HG02884 (cell line): ENCODE measurements at regions not wholly inside any gene's neighbourhood (a gene's known extent, or its start where the extent isn't known, plus 50 kb on each side); places are given as distances from the start of the nearest gene placed in this dataset.
"Not testable (repeated sequence)": the region's sequence is repeated elsewhere in the genome, so short reads cannot be mapped to it uniquely, and the experiment has no call there.

ENCODE experiments used
- ATAC-seq: cut with Tn5 transposase; IDR thresholded peaks from one replicate; pipeline ENCODE4 v1.9.1; 2021; ENCODE audit warnings: mild to moderate bottlenecking, moderate library complexity; ENCODE audit not compliant: unreplicated experiment

DNA sequence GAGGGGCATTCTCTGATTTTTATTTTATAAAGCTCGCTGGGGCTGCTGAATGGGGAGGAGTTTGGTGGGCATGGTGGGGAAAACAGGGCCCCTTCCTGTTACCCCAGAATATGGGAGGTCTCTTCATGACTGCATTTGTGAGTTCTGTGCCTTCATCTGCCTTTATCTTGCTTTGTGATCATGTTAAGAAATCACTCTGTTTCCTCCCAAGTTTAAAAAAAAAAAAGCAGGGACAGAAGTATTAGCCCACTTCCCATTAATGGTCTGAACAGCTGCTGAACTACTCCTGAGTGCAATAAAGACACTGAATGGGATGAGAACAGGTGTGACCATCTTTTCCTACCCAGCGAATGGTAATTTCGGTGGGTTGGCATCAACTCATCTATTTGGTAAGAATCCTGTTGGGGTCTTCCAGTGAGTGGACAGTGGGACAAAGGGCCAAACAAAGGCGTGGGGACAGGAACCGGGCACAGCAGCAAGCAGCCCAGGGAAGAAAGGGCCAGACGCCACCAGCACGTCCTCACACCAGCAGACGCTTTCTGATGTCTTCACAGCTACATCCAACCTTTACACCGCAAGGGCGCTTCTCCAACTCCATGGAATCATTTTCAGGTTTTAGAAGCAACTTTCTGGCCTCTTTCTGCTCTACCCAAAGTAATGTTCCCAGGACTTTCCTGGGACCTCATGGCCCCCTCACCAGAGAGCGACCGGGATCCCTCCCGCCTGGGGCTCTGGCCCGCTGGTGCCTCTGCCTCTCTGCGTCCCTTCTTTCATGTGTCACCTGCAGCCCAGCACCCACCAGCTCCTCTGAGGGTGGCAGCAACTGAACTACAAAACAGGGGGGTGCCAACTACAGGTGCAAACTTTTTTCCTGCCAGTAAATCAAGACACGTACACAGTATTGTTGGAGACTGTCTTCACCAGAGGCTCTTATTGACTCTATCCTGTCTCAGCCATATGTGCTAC lies 160.2 kb downstream of the ADSS2 start:
- ATAC-seq, result no peak

DNA sequence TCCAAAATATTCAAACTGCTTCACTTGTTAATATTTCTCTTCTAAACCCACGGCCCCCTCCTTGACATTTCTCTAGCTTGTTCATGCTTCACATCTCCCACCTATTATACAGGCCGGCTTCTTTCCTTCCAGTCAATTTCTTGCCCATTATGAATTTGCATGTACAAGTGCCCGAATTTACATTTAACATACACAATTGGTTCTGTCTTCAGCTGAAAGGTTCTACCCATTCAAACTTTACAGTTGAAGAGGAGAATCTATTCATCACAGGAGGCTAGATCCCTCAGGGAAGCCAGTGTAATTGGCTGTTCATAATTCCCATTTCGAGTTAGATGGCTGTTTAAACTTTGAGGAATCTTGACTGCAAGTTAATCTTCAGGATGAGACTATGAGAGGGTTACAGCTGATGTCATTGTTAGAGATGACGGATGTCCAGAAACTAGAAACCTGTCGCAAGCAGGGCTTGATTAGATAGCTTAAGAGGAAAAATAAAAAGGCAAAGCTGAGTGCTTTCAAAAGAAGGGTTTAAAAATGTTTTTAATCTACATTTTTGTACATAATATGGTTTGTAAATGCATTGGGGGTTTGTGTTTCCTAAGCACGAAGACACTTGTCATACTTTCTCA lies 157.0 kb downstream of the ADSS2 start:
- no peak for ATAC-seq

DNA sequence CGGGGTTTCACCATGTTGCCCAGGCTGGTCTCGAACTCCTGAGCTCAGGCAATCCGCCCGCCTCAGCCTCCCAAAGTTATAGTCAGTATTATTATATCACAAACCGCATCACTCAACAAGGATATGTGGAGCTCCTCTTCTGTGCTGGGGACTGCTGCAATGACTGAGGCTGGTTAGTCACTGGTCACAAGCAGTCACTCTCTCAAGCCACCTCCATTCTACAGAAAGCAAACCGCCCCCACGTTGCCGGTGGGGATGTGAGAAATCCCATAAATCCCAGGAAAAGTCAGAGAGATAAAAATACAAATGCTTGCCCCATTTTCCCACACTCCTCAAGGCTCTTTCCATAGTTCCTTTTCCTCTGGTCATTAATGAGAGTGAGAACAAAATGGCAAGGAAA lies 155.7 kb downstream of the ADSS2 start:
- no peak for ATAC-seq

DNA sequence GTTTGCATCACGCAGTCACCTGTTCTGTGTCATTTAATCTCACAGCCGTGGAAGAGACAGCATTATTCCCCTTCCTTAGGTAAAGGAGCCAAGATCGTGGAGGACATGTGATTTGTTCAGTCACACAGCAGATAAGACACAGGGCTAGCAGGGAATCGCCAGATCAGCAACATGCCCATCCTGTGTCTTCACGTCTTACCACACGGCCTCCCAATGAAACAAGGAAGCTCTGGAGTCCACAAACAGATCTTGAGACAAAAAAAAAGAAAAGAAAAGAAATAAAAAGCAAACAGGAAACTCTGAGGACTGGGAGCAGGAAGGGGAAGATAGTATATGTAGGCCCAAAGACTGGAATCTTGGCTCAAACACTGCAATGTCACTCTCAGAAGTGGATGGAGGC lies 155.3 kb downstream of the ADSS2 start:
- no peak for ATAC-seq

DNA sequence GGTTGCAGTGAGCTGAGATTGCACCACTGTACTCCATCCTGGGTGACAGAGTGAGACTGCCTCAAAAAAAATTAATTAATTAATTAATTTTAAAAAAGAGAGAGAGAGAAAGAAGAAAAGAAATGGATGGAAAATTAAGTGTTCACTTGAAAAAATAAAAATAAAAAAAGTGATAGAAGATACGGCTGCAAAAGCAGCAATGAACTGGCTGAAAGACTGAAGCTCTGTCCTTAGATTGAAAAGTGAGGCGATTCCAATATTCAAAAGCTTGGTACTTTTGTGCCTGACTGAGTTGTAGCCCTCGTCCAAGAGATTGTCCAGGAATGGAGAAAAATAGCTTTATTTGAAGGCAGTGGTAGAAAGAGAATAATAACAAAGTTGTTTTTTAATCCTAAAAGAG lies 154.6 kb downstream of the ADSS2 start:
- ATAC-seq, result no peak

DNA sequence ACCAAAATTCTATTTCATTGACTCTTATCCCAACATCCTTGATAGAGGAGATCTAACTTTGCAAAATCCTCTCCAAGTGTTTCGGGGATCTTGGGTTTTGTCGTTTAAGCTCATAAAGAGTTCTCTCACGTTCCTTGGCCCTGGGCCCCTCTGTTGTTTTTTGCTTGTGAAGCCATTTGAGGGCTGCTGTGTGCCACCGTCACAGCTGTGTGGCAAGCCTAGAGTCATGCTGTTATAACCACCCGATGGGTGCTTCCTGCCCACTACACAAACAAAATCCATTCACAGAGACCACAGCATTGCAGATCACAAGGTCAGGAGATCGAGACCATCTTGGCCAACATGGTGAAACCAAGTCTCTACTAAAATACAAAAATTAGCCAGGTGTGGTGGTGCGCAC lies 154.1 kb downstream of the ADSS2 start:
- no peak for ATAC-seq

DNA sequence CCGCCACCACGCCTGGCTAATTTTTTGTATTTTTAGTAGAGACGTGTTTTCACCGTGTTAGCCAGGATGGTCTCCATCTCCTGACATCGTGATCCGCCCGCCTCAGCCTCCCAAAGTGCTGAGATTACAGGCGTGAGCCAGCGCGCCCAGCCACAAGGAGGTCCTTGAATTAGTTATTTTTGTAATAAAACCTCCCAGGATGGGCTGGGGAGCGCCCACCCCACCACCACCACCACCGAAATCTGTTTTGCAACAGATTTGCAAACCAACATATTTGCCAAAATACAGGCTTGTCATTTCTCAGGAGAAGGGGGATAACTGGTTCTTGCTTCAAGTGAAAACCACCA lies 151.7 kb downstream of the ADSS2 start:
- ATAC-seq, result not testable (repeated sequence)

DNA sequence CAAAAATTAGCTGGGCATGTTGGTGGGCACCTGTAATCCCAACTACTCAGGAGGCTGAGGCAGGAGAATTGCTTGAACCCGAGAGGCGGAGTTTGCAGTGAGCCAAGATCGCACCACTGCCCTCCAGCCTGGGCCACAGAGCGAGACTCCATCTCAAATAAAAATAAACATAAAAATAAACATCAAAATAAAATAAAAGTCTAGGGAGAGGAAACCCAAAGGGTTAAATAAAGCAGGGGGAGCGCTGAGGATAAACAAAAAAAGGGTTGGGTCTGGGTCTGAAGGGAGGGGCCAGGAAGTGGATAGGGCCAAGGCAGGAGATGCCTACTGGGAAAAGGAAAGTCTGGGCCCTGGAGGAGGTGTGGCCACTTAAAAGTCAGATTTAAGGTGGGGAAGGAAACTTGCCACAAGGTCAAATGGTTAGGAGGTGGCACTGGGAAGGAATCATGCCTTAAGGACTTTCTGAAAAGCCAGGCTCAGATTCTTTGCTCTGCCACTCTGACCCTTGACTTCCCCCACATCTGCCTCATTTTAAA lies 150.0 kb downstream of the ADSS2 start:
- no peak for ATAC-seq

DNA sequence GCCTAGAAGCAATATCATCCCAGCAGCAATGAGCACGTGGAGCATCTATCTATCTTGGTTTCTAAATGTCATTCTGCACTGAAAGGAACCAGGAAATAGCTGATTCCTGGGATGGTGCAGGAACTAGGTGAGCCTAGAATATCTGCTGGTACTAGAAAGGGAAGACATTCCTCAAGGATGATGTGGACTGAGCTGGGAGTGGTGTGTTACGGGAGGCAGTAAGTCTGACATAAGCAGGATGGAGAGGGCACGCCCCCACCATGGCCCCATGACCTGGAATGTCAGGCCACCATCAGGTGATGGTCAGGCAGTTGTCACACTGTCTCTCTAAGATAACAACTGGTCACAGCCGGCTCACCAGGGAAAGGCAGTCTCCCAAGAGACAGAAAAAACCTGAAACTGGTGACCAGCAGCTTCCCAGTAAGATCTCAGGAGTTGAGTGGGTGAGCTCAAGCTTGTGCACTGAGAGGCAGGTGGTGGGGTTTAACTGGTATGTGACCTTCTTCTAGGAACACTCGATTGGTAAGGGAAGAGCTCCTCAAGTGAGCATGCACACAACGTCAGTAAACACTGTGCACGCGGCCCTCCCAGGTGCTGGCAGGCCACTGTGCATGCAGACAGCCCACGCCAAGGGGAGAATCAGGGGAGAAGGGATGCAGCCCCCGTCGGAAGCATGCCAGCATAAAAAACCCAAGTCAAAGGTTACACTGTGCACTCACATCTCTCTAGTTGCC lies 148.7 kb downstream of the ADSS2 start:
- ATAC-seq, result no peak

DNA sequence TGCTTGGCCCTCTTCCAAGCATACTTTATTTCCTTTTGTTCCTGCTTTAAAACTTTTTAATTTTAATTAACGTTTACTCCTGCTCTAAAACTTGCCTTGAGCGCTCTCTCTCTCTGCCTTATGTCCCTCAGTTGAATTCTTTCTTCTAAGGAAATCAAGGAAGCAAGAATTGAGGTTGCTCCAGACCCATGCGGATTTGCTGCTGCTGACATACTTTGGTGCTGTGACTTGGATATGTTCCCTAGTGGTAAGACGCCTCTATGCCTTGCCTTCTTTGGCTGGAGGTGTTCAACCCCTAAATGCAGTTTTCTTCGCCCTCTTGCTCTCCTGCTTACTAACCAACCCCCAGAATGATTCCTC lies 148.1 kb downstream of the ADSS2 start:
- no peak for ATAC-seq

DNA sequence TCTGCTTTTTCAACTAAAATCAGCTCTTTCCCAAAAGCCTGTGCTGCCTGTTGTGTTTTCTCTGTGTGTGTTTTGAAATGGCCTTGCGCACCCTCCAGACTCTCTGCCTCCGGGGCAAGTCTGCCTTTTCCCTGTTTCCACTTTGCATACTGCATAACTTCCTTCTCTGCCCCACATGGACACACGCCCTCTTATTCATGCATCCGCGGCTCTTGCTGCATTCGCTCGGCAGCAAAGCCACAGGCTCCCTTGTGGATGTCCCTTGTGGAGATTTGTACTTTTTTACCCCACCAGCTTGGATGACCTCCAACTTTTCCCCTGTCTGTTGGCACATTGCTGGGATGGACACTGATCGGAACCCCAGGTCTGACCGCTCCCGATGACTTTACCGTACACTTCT lies 147.6 kb downstream of the ADSS2 start:
- ATAC-seq, result no peak

DNA sequence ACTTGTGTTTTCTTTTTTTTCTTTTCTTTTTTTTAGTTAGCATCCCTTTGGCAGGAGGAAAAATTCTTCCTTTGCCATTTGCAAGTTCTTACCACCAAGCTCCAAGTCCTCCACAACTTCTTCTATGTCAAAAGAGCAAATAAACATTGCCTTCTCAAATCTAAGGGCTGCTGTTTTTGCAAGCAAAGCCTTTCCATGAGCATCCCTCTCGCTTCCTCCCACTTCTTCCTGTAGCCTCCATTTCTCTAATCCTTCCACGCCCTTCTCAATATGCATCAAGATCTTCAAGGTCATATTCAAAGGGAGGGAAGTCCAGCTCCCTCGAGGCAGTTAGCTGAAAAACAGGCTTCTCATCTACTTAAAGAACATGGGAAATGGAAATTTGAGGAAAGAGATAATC lies 147.1 kb downstream of the ADSS2 start:
- ATAC-seq, result no peak

DNA sequence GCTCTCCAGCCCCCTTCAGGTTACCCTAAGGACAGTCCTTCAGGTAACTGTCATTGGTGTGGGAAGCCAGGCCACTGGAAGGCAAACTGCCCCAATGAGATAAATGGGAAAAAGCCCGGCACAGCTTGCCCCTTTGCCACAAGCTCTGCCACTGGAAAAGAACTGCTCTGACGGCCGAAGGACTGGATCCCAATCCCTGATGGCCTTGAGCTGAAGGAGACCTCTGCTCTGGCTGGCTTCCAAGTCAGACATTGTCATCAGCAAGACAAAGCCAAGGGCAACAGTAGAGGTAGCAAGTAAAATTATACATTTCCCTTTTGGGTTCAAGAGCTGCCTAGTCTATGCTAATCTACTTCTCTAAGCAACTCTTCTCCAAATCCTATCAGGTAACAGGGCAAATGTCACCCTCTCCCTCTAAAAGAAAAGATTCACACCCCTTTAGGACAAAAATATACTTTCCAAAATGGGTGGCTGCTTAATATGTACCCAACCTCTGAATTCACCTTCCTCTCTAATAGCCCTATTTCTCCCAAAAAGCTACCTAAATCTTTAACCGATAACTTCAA lies 145.8 kb downstream of the ADSS2 start:
- no peak for ATAC-seq

DNA sequence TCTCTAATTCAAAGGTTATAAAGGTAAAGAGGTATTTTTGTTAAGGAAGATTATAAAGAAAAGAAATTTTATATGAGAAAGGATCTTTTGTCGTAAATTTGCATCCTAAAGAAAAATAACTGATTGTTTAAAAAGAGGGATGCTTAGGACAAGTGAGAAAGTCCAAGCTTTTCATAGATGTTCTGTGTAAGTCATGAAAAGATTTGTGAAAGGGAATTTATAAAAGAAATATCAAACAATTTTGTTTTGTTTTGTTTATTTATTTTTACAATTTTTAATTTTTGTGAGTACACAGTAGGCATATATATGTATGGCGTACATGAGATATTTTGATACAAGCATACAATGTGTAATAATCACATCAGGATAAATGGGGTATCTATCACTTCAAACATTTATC lies 145.2 kb downstream of the ADSS2 start:
- no peak for ATAC-seq

DNA sequence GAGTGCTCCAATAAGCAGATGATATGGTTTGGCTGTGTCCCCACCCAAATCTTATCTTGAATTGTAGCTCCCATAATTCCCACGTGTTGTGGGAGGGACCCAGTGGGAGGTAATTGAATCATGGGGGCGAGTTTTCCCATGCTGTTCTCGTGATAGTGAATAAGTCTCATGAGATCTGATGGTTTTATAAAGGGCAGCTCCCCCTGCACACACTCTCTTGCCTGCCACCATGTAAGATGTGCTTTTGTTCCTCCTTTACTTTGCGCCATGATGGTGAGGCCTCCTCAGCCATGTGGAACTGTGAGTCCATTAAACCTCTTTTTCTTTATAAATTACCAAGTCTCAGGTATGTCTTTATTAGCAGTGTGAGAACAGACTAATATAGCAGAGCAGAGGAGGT lies 142.5 kb downstream of the ADSS2 start:
- not testable (repeated sequence) for ATAC-seq

DNA sequence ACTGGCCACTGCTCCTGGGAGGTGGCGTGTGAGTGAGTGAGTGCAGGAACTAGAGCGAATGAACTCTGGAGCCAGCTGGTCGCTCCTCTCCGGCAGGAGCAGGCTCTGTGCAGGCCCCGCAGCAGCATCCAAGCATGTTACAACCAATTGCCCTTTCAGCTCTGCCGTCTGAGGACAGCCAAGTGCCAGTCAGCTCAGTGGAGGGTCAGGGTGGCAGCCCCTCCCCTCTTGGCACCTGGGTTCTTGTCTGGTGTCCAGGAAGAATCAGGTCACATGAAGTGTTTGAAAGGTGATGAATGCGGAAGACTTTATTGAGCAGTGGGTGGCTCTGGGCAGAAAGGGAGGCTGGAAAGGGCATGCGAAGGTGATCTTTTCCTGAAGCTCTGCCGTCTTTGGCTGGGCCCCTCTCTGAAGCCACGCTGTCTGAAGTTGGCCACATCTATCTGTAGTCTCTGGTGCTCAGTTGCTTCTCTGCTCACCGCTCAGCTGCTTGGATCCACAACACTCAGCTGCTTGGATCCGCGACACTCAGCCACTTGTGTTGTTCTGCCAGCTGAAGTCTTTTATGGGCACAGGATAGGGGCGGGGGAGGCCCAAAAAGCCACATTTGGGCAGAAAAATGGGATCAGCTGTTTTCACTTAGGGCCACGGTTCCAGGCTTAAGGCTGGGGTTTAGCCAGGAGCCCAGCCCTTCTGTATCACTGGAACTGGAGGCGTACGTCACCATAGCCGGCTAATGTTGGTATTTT lies 139.8 kb downstream of the ADSS2 start:
- no peak for ATAC-seq

DNA sequence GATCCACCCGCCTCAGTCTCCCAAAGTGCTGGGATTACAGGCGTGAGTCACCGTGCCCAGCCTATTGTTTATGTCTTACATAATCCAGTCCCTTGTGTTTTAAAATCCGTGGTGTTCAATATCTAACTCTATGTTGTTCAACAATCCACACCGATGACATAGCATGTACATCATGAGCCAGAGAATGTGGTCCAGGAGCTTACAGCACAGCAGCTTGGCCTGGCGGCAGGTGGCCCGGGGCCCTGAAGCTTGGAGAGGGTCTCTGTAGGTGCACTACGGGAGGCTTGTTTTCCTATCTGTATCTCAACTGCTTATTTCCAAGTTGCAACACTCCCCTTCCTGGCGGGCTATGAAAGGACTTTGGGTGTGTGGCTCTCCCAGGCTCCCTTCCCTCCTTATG lies 138.4 kb downstream of the ADSS2 start:
- ATAC-seq, result no peak

DNA sequence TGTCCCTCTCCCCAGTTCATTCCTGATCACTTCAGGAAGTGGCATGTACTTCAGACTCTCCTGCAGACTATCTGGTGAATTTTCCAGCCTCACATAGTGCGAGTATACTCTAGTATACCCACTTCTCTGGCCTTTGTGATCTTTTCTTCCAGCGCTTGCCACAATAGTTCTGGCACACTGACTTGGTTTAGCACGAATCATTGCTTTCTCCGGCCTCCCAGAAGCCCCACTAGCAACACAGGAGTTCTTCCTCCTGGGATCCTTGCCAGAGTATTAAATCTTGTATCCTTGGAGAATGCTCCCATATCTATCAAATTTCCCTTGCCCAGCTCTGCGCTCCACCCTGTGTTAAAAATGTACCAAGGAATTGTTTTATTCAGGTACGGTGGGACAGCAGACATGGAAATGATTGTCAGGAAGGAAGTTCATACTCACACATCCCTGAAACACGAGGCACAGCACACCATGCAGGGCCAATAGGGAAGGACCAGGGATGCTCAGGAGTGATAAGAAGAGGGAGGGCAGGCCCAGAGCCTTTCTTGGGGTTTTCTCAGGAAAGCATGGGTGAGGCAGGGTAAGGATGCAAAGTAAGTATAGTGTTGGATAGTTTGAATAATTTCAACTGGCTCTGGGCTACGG lies 136.7 kb downstream of the ADSS2 start:
- no peak for ATAC-seq

DNA sequence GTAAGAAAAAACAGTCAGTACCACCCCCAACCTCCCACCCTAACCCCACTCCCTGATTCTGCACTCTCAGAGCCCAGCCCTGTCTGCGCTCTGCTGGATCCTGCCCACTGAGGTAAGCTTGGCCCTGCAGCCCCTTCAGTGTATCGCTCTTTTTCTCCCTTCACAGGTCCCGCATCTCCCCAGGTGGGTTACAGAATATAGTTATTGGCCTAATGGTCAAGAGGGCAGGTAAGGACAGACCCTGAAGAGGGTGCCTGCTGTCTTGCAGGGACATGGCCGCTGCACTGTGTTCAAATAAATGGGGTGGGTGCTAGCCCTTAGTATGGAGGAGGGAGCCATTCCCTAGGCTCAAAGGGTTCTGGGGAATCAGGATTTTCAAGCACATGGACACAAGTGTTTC lies 135.7 kb downstream of the ADSS2 start:
- no peak for ATAC-seq

DNA sequence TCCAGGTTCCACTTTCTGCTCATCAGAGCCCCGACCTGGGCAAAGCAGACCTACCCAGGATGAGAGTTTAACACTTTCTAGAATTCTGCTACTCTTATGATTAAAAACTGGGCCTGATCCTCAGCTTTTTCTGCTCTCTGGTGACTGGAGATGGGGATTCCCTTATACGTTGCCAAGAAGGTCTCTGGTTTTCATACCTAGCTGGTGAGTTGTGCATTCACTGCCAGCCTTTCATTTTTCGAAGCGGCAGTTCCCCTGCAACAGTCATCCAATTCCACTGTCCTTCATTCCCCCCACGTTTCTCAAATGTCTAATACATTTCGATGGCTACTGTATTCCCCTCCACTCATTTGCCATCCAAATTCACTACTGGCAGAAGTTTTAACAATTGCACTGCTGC lies 135.3 kb downstream of the ADSS2 start:
- no peak for ATAC-seq
